ENCODE measurements at regions not wholly inside any gene's neighbourhood (a gene's known extent, or its start where the extent isn't known, plus 50 kb on each side); places are given as distances from the start of the nearest gene placed in this dataset.

DNA sequence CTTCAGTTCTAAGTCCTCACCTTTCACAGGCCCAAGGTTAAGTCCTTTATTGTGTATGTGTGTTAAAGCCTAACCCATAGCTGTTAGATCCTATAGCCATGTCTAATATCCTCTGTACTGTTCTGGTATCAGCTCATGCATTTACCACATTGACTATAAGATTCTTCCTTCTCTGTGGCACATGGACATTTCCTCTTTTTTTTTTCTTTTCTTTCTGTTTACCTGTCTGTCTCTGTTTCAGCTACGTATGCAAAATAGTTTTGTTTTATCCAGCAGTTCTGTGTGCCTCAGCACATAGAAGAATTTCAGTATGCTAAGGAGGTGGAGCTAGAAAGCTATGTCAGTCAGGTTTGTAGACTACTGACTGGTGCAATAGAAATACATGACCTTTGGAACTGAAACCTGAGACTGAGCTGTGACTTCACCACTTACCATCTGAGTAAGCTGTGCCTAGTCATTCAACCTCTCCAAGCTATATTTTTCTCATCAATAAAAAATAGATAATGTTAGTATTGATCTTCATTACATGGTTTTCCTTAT, 155.6 kb upstream of the VLDLR start:
- peak; percentile 44 for DNase-seq (ENCODE audit: low spot score)
- TF ChIP-seq, protein P1, sequence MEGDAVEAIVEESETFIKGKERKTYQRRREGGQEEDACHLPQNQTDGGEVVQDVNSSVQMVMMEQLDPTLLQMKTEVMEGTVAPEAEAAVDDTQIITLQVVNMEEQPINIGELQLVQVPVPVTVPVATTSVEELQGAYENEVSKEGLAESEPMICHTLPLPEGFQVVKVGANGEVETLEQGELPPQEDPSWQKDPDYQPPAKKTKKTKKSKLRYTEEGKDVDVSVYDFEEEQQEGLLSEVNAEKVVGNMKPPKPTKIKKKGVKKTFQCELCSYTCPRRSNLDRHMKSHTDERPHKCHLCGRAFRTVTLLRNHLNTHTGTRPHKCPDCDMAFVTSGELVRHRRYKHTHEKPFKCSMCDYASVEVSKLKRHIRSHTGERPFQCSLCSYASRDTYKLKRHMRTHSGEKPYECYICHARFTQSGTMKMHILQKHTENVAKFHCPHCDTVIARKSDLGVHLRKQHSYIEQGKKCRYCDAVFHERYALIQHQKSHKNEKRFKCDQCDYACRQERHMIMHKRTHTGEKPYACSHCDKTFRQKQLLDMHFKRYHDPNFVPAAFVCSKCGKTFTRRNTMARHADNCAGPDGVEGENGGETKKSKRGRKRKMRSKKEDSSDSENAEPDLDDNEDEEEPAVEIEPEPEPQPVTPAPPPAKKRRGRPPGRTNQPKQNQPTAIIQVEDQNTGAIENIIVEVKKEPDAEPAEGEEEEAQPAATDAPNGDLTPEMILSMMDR (IDR thresholded peaks at IDR 0.05; ENCODE audit: borderline replicate concordance, control extremely low read depth, extremely low read depth, insufficient read depth, missing control alignments) = no peak
- in situ Hi-C loops (cut with MboI; ENCODE audit: low sequenced_read_pairs, unreplicated experiment) = no loop called here

DNA sequence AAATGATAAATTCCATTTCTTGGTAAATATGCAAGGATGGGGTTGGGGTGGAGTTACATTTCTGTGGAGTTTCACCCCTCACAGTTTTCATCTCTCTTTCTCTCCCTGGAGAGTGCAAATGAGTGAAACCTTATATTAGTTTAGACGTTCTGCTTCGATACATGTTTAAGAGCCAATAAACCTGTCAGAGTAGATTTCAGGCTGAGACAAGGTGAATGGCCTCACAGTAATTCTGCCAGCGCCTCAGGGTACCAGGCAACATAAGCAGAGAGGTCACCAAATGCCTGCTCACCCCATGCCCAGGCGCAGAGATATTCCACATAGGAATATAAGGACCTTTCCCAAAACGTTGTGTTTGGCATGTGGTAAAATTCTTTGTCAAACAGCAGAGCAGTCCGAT, 154.9 kb upstream of the VLDLR start:
- in situ Hi-C loops (cut with MboI; ENCODE audit: low sequenced_read_pairs, unreplicated experiment) = no loop called here
- DNase-seq (ENCODE audit: low spot score) = no peak
- TF ChIP-seq, protein P1 (IDR thresholded peaks at IDR 0.05; ENCODE audit: borderline replicate concordance, control extremely low read depth, extremely low read depth, insufficient read depth, missing control alignments) = no peak

GRCh38 chr9:2469681-2470221, 151.8 kb upstream of the VLDLR start:
- in situ Hi-C loops (cut with MboI; ENCODE audit: low sequenced_read_pairs, unreplicated experiment) = no loop called here
- TF ChIP-seq, protein P1 (IDR thresholded peaks at IDR 0.05; ENCODE audit: borderline replicate concordance, control extremely low read depth, extremely low read depth, insufficient read depth, missing control alignments) = no peak
- DNase-seq (ENCODE audit: low spot score) = no peak

DNA sequence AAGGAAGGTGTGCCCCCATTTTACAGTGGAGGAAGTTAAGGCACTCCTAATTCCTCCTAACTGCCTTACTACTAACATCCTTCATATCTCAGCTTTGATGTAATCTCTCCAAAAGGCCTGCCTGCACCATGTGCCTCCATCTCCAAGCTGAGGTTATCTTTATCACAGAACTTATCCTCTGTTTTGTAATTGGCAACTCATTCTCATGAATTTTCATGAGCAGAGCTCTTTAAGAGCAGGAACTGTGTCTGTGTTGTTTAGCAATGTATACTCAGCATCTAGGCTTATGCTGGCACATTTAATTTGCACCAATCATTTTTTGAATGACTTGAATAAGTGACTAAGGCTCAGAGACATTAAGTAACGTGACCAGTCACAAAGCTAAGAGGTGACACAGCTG, 147.9 kb upstream of the VLDLR start:
- in situ Hi-C loops (cut with MboI; ENCODE audit: low sequenced_read_pairs, unreplicated experiment) = no loop called here

GRCh38 chr9:2477755-2478154, 143.8 kb upstream of the VLDLR start:
- in situ Hi-C loops (cut with MboI; ENCODE audit: low sequenced_read_pairs, unreplicated experiment) = no loop called here
- TF ChIP-seq, protein P1 (IDR thresholded peaks at IDR 0.05; ENCODE audit: borderline replicate concordance, control extremely low read depth, extremely low read depth, insufficient read depth, missing control alignments) = no peak
- DNase-seq (ENCODE audit: low spot score) = no peak

More for the DNA sequence above, 147.9 kb upstream of the VLDLR start:
- TF ChIP-seq, protein P1 (IDR thresholded peaks at IDR 0.05; ENCODE audit: borderline replicate concordance, control extremely low read depth, extremely low read depth, insufficient read depth, missing control alignments) = no peak
- DNase-seq (ENCODE audit: low spot score) = no peak

GRCh38 chr9:2478421-2478820, 143.2 kb upstream of the VLDLR start:
- DNase-seq (ENCODE audit: low spot score) = no peak
- in situ Hi-C loops (cut with MboI; ENCODE audit: low sequenced_read_pairs, unreplicated experiment) = no loop called here
- TF ChIP-seq, protein P1 (IDR thresholded peaks at IDR 0.05; ENCODE audit: borderline replicate concordance, control extremely low read depth, extremely low read depth, insufficient read depth, missing control alignments) = no peak

All from GM13976 (cell line).